Activated T-cell treated with anti-CD3 and anti-CD28 coated beads, Interleukin-2, amount 50 U/mL, for 48 hours (primary cell): ENCODE measurements at regions not wholly inside any gene's neighbourhood (a gene's known extent, or its start where the extent isn't known, plus 50 kb on each side); places are given as distances from the start of the nearest gene placed in this dataset.
"Not testable (repeated sequence)": the region's sequence is repeated elsewhere in the genome, so short reads cannot be mapped to it uniquely, and the experiment has no call there.

Experiments
- DNase-seq, 2 experiments: peaks; one replicate each; pipeline ENCODE4 v3.0.0-alpha.2; 2020

DNA sequence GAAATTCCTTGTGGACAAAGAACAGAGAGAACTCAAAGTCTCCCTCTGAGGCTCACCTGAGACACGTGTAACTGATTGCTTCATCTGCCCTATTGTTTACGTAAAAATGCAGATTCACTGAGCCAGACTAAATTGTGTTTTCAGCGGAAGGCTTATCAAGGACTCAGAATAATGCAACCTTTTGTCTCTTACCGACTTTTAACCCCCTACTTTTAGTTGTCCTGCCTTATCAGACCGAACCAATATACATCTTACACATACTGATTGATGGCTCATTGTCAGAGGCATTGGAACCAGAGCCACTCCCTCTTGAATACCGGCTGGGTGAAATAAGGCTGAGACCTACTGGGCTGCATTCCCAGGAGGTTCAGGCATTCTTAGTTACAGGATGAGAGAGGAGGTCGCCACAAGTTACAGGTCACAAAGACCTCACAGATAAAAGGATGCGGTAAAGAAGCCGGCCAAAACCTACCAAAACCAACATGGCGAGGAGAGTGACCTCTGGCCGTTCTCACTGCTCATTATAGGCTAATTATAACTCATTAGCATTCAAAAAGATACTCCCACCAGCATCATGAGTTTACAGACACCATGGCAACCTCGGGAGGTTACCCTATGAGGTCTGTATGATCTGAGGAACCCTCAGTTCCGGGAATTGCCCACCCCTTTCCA lies 95.5 kb upstream of the ZNF184 start:
- DNase-seq, result no peak

DNA sequence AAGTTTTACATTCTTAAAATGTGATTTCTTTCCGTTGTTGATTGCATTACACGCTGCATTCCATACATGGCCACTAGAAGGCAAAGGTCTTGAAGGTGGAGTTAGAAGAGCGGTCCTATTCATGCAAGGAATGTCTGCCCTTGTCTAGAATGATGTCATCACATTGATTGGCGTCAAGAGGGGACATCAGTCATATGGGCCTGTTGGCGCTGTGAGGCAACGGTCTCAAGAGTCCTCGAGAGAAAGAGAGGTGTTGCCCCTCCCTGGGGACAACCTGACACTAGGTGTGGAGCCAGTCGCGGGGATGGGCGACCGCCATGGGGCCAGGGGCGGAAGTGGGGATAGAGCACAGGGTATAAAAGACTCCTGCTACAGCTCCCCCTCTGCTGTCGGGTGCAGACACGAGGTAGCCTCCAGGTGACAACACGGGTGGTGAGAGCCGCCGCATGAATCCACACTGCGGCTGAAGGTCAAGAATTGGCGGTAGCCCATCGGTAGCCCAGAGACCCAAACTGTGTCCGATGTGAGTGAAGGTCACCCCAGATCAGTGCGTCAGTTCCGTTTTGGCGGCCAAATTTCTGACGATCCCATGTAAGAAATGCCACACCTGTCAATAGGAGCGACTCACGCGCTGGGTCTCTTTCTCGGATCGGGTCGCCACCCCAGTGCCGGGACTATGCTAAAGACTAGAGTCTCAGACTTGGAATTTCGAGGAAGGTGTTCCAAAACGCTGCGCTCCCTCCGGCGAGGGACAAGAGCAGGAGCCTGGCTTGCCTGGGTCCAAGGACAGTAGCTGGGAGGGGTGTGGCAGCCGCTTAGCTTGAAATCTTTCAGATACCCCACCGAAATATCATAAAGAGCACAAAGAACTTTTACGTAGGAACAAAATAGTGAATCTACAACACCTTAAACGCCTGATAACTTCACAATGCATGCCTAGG lies 93.2 kb upstream of the ZNF184 start:
- DNase-seq, result peak in 1 of 2 experiments; percentile 22

DNA sequence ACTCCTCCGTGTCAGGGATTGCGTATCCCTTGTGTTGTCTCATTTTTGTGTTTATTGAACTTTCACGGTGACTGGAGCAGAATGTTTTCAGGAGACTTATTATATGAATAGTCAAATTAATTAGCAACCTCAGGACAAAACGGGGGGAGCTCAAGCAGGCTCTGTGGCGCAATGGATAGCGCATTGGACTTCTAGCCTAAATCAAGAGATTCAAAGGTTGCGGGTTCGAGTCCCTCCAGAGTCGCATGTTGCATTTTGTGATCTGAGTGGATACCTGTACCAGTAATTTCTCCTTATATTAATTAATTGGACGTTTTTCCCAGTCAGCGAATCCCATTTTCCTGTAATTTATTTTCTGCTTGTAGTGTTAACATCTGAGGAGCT lies 89.1 kb upstream of the ZNF184 start:
- no peak for DNase-seq

GRCh38 chr6:27558028-27558724 lies 85.3 kb upstream of the ZNF184 start:
- DNase-seq, result no peak

DNA sequence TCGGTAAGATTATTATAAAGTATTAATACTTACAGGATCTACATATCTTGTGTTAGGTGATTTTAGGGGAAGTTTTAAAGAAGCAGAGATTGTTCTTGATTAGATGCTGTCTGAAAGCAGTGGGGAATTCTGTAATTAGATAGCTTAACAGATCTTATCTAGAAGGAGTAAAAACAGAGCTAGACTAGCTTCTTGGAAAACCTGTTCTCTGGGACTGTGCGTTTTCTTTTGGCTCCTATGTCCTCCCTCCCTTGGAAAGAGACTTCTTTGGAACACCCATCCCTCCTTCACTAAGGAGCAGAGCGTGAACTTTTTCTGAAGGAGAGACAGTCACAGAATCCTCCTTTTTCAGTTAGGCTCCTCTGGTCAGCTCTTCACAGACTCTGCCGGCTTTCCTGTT lies 83.5 kb upstream of the ZNF184 start:
- DNase-seq, result no peak

GRCh38 chr6:27553123-27553904 lies 80.4 kb upstream of the ZNF184 start:
- DNase-seq, result peak; percentile 78 to 81

DNA sequence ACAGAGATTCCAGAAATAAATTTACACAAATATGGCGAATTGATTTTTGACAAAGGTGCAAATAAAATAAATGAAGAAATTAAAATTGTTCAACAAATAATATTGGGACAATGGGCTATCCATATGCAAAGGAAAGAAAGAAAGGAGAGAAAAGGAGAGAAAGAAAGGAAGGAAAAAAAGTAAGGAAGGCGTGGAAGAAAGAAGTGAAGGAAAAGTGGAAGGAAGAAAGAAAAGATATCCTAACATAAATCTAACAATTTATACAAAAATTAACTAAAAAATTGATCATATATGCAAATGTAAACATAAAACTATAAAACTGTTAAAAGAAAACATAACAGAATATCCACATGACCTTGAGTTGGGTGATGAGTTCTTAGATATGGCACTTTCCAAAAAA lies 78.7 kb upstream of the ZNF184 start:
- DNase-seq, result no peak

DNA sequence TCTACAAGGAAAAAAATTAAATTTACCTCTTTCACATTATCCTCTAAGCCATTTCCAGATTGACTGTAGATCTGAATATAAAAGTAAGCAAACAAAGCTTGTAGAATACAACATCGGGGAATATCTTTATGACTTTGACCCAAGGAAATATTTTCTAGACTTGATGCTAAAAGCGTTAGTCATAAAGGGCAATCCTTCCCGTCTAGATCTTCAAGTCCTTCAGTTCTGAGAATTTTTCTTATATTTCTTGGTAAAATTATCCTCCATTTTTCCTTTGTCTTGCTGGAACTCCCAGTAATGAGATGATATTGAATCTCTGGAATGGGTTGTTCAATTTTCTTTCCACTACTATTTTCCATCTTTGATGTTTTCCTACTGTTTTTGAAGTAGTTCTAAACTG lies 77.8 kb upstream of the ZNF184 start:
- DNase-seq, result no peak

DNA sequence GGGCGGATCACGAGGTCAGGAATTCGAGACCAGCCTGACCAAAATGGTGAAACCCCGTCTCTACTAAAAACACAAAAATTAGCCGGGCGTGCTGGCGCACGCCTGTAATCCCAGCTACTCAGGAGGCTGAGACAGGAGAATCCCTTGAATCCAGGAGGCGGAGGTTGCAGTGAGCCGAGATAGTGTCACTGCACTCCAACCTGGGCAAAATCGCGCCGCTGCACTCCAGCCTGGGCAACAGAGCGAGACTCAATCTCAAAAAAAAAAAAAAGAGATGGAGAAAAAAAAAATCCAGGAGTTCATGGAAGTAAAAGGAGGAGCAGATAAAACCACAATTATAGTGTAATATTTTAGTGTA lies 76.3 kb upstream of the ZNF184 start:
- DNase-seq, result not testable (repeated sequence)

DNA sequence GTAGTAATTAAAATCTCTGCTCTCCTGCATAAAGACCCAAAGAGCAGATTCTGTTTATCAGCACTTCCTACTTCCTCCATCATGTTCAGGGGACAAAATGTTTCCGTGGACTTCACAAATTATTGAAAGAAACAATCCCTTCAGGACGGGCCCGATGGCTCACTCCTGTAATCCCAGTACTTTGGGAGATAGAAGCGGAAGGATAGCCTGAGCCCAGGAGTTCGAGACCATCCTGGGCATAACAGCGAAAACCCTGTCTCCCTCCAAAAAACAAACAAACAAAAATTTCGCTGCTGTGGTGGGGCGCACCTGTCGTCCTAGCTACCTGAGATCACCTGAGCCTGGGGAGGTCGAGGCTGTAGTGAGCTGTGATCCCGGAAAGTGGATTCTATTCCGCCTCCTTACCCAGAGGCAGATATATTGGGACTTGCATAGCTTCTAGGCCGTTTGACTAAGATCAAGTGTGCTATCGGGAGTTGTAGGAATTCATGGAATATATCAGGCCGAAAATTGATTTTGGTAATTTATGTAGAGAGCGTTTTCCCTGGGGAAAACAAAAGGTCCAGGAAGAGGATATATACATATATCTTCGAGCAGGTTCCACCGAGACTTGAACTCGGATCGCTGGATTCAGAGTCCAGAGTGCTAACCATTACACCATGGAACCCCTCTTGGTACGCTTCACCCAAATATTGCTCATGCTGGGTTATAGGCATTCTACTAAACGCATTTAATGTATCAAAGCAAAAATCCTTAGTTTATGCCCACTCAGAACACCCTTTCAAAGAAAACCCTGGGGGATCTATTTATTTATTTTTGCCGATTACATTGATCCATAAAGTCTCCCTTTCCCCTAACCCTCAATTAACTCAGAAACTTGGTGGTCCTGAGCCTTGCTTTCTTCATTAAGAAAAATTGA lies 74.5 kb upstream of the ZNF184 start:
- DNase-seq, result peak; percentile 69 to 75

GRCh38 chr6:27546522-27546921 lies 73.6 kb upstream of the ZNF184 start:
- no peak for DNase-seq

- DNase-seq, result peak; percentile 81 to 83
These were observed 72.6 kb upstream of the ZNF184 start for GRCh38 chr6:27545271-27546046.

DNA sequence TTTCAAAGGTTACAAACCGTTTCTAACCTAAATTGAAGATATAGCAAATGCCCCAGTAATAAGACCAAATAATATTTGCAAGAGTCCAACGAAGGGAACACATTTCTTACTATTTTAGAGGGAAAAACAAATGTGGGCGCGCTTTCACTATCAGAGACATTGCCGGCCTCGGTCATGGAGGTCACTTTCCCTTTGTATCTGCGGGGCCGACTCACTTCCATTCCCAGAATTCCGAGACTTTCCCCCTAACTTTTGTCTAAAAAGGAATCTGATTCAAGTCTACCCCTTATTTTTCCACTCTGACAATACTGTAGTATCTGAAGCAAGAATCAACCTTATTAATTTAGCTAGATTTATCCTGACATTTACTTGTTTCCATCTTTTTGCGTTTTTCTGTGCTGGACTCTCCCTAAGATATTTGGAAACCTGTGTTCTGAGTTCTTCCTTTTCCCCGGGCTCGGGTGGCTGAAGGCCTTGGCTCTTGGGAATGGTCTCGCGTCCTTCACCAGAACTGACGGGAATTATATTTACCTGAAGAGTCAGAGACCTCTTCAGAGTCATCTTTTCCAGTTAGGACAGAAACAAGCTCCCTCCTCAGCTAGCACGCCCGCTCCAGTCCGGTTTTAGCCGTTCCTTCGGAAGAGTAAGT lies 71.8 kb upstream of the ZNF184 start:
- no peak for DNase-seq

- DNase-seq, result not testable (repeated sequence)
These were observed 71.2 kb upstream of the ZNF184 start for GRCh38 chr6:27544135-27544534.

DNA sequence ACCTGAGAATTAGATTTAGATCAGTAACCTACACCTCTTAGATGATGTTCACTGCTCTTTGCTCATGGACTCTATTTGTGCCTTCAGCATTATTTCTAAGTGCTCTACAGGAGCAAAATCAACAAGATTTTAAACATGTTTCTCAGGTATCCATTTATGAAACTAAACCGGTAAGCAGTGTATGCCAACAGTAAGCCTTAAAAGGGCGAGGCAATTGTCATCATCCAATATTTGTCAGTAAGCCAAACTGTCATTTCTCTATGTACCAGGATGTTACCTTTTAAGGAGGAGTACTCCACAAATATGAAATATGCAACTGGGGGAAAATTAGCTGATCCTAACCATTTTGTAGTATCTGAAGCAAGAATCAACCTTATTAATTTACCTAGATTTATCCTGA lies 69.6 kb upstream of the ZNF184 start:
- no peak for DNase-seq

- no peak for DNase-seq
These were observed 69.0 kb upstream of the ZNF184 start for GRCh38 chr6:27541933-27542297.

- peak; percentile 44 to 47 for DNase-seq
These were observed 68.5 kb upstream of the ZNF184 start for GRCh38 chr6:27541212-27541932.

GRCh38 chr6:27539551-27539950 lies 66.6 kb upstream of the ZNF184 start:
- DNase-seq, result no peak

DNA sequence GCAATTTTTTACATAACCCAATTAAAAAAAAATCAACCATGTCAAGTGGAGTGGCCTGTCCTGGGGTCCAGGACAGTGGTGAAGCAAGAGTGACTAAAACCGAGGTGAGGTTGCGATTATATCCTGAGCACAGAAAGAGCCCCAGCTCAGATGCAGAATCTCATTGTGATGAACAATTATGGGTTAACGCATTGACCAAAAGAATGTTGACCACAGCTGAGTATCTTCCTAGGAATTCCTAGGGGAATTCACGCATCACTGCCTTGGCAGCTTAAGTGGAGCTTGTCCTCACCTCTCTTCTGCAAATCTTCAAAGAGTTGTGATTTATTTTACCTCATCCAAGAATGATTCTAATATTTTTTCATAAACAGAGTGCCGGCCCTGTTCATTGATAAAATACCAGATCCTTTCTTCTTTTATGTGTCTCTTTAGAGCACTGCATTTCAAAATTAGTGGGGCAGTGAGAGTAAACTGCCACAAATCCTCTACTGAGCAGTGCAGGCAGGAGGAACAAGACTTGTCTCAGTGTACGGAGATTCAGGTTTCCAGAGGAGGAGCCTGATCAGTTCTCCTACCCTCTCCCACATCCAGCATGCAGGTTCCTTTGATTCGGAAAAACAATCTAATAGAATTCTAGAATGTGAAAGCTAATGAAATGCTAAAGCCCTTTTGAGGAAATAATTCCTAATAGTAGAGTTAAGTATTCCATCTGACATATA lies 60.1 kb upstream of the ZNF184 start:
- DNase-seq, result no peak
